GM12878 (cell line): ENCODE measurements at regions not wholly inside any gene's neighbourhood (a gene's known extent, or its start where the extent isn't known, plus 50 kb on each side); places are given as distances from the start of the nearest gene placed in this dataset.

ENCODE experiments used
- ATAC-seq: fragments of 200-7000 bp; cut with Tn5 transposase; 3 replicates; pipeline ENCODE4 v1.9.1; 2020; ENCODE audit warnings: mild to moderate bottlenecking, moderate library complexity
- BruUV-seq: library from RNA; stranded (reverse); fragments of 400-500 nt; replicated peaks from 2 replicates; lab custom pipeline; 2021; lab: Mats Ljungman, UMichigan
- CTCF ChIA-PET: fragments of 300-600 bp; sonication (Branson Sonifier 250); formaldehyde crosslinking; extraction: SDS; loops from one replicate; lab custom pipeline; 2021; ENCODE audit warnings: inconsistent platforms; lab: Yijun Ruan, JAX
- POLR2A ChIA-PET: fragments of 350-600 bp; formaldehyde crosslinking; extraction: SDS; loops from one replicate; lab custom pipeline; 2021; ENCODE audit warnings: inconsistent platforms; lab: Charles Lee
- RAD21 ChIA-PET: fragments of 300-600 bp; sonication (Branson Sonifier 250); formaldehyde crosslinking; loops from one replicate; lab custom pipeline; 2023; ENCODE audit warnings: antibody characterized with exemption; ENCODE audit not compliant: unreplicated experiment; lab: Charles Lee
- SMC1A ChIA-PET: fragments of 300-600 bp; sonication (Branson Sonifier 250); formaldehyde crosslinking; loops from one replicate; lab custom pipeline; 2023; ENCODE audit not compliant: unreplicated experiment, uncharacterized antibody; lab: Charles Lee
- DNase-seq: peaks from one replicate; pipeline ENCODE4 v3.0.0-alpha.2; 2011; ENCODE audit warnings: low read depth, low spot score
- FAIRE-seq: peaks from 3 replicates; lab custom pipeline; 2011; peaks lifted over from hg19 to GRCh38; lab: Jason Lieb, UNC
- H2AFZ ChIP-seq: 2 replicates; pipeline ENCODE4 v1.6.0; 2011; ENCODE audit warnings: low read depth, low read length, control low read depth; ENCODE audit not compliant: control insufficient read depth
- H3K27ac ChIP-seq: 2 replicates; pipeline ENCODE4 v1.5.1; 2011; ENCODE audit warnings: control low read depth; ENCODE audit not compliant: control insufficient read depth, insufficient read depth
- H3K27me3 ChIP-seq, 2 experiments: replicated peaks in 1 of 2; 2 replicates each; pipeline versions ENCODE4 v1.6.0 to v1.6.1; 2011; ENCODE audit warnings: low read length in 1 of 2; ENCODE audit not compliant: control insufficient read depth in 2 of 2, insufficient read depth in 2 of 2
- H3K36me3 ChIP-seq, 2 experiments: 2 replicates each; pipeline ENCODE4 v1.5.1; 2011; ENCODE audit warnings: low read length in 1 of 2; ENCODE audit not compliant: control insufficient read depth in 2 of 2, insufficient read depth in 2 of 2
- H3K4me1 ChIP-seq: 2 replicates; pipeline ENCODE4 v1.6.1; 2011; ENCODE audit warnings: mild to moderate bottlenecking, low read length, moderate library complexity, mixed read lengths; ENCODE audit not compliant: control insufficient read depth, insufficient read depth
- H3K4me2 ChIP-seq: 2 replicates; pipeline ENCODE4 v1.6.0; 2011; ENCODE audit warnings: control low read depth; ENCODE audit not compliant: control insufficient read depth, insufficient read depth
- H3K4me3 ChIP-seq: fragments of 200-600 bp; sonication (generic); 2 replicates; pipeline ENCODE4 v1.5.1; 2016
- H3K79me2 ChIP-seq: 2 replicates; pipeline ENCODE4 v1.6.0; 2011; ENCODE audit warnings: low read length; ENCODE audit not compliant: control insufficient read depth, insufficient read depth
- H3K9ac ChIP-seq: 2 replicates; pipeline ENCODE4 v1.8.0; 2011; ENCODE audit warnings: low read length, control low read depth, mixed read lengths; ENCODE audit not compliant: control insufficient read depth, insufficient read depth
- H3K9me3 ChIP-seq: replicated peaks from 3 replicates; pipeline ENCODE4 v1.5.1; 2011; ENCODE audit warnings: mild to moderate bottlenecking, low read length; ENCODE audit not compliant: control insufficient read depth, insufficient read depth
- H4K20me1 ChIP-seq: 2 replicates; pipeline ENCODE4 v1.6.0; 2011; ENCODE audit not compliant: control insufficient read depth, insufficient read depth
- ATF7 ChIP-seq: fragments of 450-650 bp; IDR thresholded peaks from 2 replicates; pipeline ENCODE4 v1.6.1; 2016; ENCODE audit warnings: low read depth, mild to moderate bottlenecking
- CREB1 ChIP-seq: IDR thresholded peaks from 2 replicates; pipeline ENCODE4 v1.6.1; 2012; ENCODE audit warnings: low read depth, mild to moderate bottlenecking, inconsistent platforms
- KLF5 ChIP-seq: fragments of 450-650 bp; IDR thresholded peaks from 2 replicates; pipeline ENCODE4 v1.6.1; 2014; ENCODE audit warnings: mild to moderate bottlenecking; ENCODE audit not compliant: partially characterized antibody
- MEF2B ChIP-seq: fragments of 450-650 bp; IDR thresholded peaks from 2 replicates; pipeline ENCODE4 v1.6.1; 2018; ENCODE audit warnings: mild to moderate bottlenecking, moderate library complexity; ENCODE audit not compliant: partially characterized antibody, poor library complexity, severe bottlenecking
- NFYA ChIP-seq: IDR thresholded peaks from 2 replicates; pipeline ENCODE4 v1.6.1; 2011; ENCODE audit warnings: low read depth, mild to moderate bottlenecking, low read length, improper control_type of control experiment, borderline replicate concordance
- POLR2A ChIP-seq: IDR thresholded peaks from 2 replicates; pipeline ENCODE4 v1.6.1; 2011; ENCODE audit warnings: low read depth, mild to moderate bottlenecking, low read length
- ZZZ3 ChIP-seq: IDR thresholded peaks from 2 replicates; pipeline ENCODE4 v1.6.1; 2011; ENCODE audit warnings: low read depth; ENCODE audit not compliant: control insufficient read depth, insufficient read length
- WGBS: methylation state at CpG from one replicate; pipeline ENCODE4 v1.1.6; 2016; ENCODE audit warnings: low lambda C conversion rate; ENCODE audit not compliant: insufficient replicate concordance, insufficient coverage; ENCODE audit errors: missing lambda C conversion rate; 5-methylcytosine and 5-hydroxymethylcytosine counted together
- in situ Hi-C: fragments of 300-500 bp; cut with MboI; formaldehyde crosslinking; loops from 9 replicates; pipeline ENCODE4 v1.14.3; 2018; ENCODE audit warnings: mixed read lengths
- intact Hi-C: fragments of 100-400 bp; cut with micrococcal nuclease; formaldehyde crosslinking; loops from one replicate; pipeline ENCODE4 v1.14.2; 2022; ENCODE audit not compliant: unreplicated experiment
- TF ChIP-seq, protein P1 (sequence below): IDR thresholded peaks from 2 replicates; pipeline ENCODE4 v1.6.1; 2011; ENCODE audit warnings: borderline replicate concordance, low read depth, mild to moderate bottlenecking, moderate library complexity, mixed read lengths, low read length; ENCODE audit not compliant: insufficient read depth; ENCODE audit errors: extremely low read length
- TF ChIP-seq, protein P2 (sequence below): fragments of 450-650 bp; IDR thresholded peaks from 2 replicates; pipeline ENCODE4 v1.6.1; 2017; ENCODE audit warnings: mild to moderate bottlenecking, low read depth, inconsistent platforms; ENCODE audit not compliant: poor library complexity, severe bottlenecking
- TF ChIP-seq, protein P3 (sequence below): fragments of 450-650 bp; conservative IDR thresholded peaks from 2 replicates; pipeline ENCODE4 v1.6.1; 2017; ENCODE audit warnings: mild to moderate bottlenecking, moderate library complexity
- TF ChIP-seq, protein P4 (sequence below): fragments of 450-650 bp; IDR thresholded peaks from 2 replicates; pipeline ENCODE4 v1.6.1; 2018; ENCODE audit warnings: borderline replicate concordance, mild to moderate bottlenecking; ENCODE audit not compliant: partially characterized antibody
- TF ChIP-seq, protein P5 (sequence below): fragments of 450-650 bp; formaldehyde crosslinking; IDR thresholded peaks from 2 replicates; pipeline ENCODE4 v1.5.0; 2022; ENCODE audit warnings: mild to moderate bottlenecking, missing genetic modification characterization

DNA sequence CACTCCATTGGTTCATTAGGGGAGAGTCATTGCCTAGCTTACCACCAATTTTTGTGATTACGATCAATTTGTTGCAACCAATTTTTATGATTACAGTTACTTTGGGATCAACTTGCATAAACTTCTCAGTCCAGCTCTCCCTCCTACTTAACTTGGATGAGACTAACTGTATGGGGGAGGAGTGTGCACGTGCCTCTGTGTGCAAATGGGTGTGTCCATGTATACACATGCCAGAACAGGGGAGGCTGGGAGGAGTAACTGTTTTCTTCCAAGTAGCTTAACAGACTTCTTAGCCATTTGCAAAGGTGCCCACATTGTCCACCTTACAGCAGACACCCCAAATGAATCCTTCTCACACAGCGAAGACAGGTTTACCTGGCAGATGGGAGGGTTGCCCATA lies 117.7 kb upstream of the VCX3B start:
- Histone ChIP-seq H3K27ac (no peak overlapping the region), H4K20me1 (no peaks in the 10 kb centered on the region), H3K9ac (no peak overlapping the region), H3K79me2 (no peaks in the 10 kb centered on the region), H3K4me3 (no peak overlapping the region), H3K27me3 (no peaks in the 10 kb centered on the region), H3K36me3 (no peaks in the 10 kb centered on the region), H2AFZ (no peak overlapping the region), H3K9me3 (no peaks in the 10 kb centered on the region), H3K4me2 (no peak overlapping the region), H3K4me1 (no peaks in the 10 kb centered on the region)
- FAIRE-seq = no peak
- WGBS = 40% methylated on average over 3 of the region's 3 CpGs
- ChIA-PET CTCF (no interaction called here), SMC1A (no interaction called here), POLR2A (no interaction called here), RAD21 (no interaction called here)
- intact Hi-C loops (no loop called here), in situ Hi-C loops (no loop called here)
- BruUV-seq = no TSS peak
- no peak for ATAC-seq
- no peak for DNase-seq
- no peak for TF ChIP-seq KLF5
- TF ChIP-seq, protein P1, sequence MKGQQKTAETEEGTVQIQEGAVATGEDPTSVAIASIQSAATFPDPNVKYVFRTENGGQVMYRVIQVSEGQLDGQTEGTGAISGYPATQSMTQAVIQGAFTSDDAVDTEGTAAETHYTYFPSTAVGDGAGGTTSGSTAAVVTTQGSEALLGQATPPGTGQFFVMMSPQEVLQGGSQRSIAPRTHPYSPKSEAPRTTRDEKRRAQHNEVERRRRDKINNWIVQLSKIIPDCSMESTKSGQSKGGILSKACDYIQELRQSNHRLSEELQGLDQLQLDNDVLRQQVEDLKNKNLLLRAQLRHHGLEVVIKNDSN = no peak
- TF ChIP-seq, protein P2, sequence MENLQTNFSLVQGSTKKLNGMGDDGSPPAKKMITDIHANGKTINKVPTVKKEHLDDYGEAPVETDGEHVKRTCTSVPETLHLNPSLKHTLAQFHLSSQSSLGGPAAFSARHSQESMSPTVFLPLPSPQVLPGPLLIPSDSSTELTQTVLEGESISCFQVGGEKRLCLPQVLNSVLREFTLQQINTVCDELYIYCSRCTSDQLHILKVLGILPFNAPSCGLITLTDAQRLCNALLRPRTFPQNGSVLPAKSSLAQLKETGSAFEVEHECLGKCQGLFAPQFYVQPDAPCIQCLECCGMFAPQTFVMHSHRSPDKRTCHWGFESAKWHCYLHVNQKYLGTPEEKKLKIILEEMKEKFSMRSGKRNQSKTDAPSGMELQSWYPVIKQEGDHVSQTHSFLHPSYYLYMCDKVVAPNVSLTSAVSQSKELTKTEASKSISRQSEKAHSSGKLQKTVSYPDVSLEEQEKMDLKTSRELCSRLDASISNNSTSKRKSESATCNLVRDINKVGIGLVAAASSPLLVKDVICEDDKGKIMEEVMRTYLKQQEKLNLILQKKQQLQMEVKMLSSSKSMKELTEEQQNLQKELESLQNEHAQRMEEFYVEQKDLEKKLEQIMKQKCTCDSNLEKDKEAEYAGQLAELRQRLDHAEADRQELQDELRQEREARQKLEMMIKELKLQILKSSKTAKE = no peak
- no peak for TF ChIP-seq NFYA
- TF ChIP-seq, protein P3, sequence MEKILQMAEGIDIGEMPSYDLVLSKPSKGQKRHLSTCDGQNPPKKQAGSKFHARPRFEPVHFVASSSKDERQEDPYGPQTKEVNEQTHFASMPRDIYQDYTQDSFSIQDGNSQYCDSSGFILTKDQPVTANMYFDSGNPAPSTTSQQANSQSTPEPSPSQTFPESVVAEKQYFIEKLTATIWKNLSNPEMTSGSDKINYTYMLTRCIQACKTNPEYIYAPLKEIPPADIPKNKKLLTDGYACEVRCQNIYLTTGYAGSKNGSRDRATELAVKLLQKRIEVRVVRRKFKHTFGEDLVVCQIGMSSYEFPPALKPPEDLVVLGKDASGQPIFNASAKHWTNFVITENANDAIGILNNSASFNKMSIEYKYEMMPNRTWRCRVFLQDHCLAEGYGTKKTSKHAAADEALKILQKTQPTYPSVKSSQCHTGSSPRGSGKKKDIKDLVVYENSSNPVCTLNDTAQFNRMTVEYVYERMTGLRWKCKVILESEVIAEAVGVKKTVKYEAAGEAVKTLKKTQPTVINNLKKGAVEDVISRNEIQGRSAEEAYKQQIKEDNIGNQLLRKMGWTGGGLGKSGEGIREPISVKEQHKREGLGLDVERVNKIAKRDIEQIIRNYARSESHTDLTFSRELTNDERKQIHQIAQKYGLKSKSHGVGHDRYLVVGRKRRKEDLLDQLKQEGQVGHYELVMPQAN = no peak
- no peak for TF ChIP-seq CREB1
- TF ChIP-seq, protein P4, sequence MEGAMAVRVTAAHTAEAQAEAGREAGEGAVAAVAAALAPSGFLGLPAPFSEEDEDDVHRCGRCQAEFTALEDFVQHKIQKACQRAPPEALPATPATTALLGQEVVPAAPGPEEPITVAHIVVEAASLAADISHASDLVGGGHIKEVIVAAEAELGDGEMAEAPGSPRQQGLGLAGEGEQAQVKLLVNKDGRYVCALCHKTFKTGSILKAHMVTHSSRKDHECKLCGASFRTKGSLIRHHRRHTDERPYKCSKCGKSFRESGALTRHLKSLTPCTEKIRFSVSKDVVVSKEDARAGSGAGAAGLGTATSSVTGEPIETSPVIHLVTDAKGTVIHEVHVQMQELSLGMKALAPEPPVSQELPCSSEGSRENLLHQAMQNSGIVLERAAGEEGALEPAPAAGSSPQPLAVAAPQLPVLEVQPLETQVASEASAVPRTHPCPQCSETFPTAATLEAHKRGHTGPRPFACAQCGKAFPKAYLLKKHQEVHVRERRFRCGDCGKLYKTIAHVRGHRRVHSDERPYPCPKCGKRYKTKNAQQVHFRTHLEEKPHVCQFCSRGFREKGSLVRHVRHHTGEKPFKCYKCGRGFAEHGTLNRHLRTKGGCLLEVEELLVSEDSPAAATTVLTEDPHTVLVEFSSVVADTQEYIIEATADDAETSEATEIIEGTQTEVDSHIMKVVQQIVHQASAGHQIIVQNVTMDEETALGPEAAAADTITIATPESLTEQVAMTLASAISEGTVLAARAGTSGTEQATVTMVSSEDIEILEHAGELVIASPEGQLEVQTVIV = no peak
- TF ChIP-seq MEF2B = no peak
- TF ChIP-seq, protein P5, sequence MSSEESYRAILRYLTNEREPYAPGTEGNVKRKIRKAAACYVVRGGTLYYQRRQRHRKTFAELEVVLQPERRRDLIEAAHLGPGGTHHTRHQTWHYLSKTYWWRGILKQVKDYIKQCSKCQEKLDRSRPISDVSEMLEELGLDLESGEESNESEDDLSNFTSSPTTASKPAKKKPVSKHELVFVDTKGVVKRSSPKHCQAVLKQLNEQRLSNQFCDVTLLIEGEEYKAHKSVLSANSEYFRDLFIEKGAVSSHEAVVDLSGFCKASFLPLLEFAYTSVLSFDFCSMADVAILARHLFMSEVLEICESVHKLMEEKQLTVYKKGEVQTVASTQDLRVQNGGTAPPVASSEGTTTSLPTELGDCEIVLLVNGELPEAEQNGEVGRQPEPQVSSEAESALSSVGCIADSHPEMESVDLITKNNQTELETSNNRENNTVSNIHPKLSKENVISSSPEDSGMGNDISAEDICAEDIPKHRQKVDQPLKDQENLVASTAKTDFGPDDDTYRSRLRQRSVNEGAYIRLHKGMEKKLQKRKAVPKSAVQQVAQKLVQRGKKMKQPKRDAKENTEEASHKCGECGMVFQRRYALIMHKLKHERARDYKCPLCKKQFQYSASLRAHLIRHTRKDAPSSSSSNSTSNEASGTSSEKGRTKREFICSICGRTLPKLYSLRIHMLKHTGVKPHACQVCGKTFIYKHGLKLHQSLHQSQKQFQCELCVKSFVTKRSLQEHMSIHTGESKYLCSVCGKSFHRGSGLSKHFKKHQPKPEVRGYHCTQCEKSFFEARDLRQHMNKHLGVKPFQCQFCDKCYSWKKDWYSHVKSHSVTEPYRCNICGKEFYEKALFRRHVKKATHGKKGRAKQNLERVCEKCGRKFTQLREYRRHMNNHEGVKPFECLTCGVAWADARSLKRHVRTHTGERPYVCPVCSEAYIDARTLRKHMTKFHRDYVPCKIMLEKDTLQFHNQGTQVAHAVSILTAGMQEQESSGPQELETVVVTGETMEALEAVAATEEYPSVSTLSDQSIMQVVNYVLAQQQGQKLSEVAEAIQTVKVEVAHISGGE (CRISPR knock-in tag) = no peak
- TF ChIP-seq POLR2A = no peak
- no peak for TF ChIP-seq ZZZ3
- no peak for TF ChIP-seq ATF7
